SK-N-SH treated with all-trans-retinoic acid at 6 μM for 48 hours (cell line): ENCODE measurements at regions not wholly inside any gene's neighbourhood (a gene's known extent, or its start where the extent isn't known, plus 50 kb on each side); places are given as distances from the start of the nearest gene placed in this dataset.

Experiments
- ATAC-seq: fragments of 200-7000 bp; cut with Tn5 transposase; 3 replicates; pipeline ENCODE4 v1.9.1; 2020; ENCODE audit warnings: mild to moderate bottlenecking, moderate library complexity
- ARNTL ChIP-seq: fragments of 450-650 bp; formaldehyde crosslinking; IDR thresholded peaks from 2 replicates; pipeline ENCODE4 v1.5.0; 2020; ENCODE audit warnings: low read depth, mild to moderate bottlenecking, moderate library complexity, borderline replicate concordance
- CSDC2 ChIP-seq: fragments of 250-450 bp; sonication (Bioruptor Pico); IDR thresholded peaks from 2 replicates; pipeline ENCODE4 v1.5.0; 2020; ENCODE audit warnings: mild to moderate bottlenecking, moderate library complexity
- ESRRG ChIP-seq: fragments of 250-450 bp; sonication (Bioruptor Pico); IDR thresholded peaks from 2 replicates; pipeline ENCODE4 v1.6.1; 2021; ENCODE audit warnings: mild to moderate bottlenecking
- GLIS3 ChIP-seq: fragments of 250-450 bp; sonication (Bioruptor Pico); IDR thresholded peaks from 2 replicates; pipeline ENCODE4 v1.5.0; 2020; ENCODE audit warnings: mild to moderate bottlenecking, moderate library complexity
- ISL1 ChIP-seq: fragments of 250-450 bp; sonication (Bioruptor Pico); IDR thresholded peaks from 2 replicates; pipeline ENCODE4 v2.1.2; 2022; ENCODE audit warnings: mild to moderate bottlenecking, moderate library complexity
- OSR1 ChIP-seq: fragments of 250-450 bp; sonication (Bioruptor Pico); IDR thresholded peaks from 2 replicates; pipeline ENCODE4 v1.8.0; 2022; ENCODE audit warnings: moderate library complexity, mild to moderate bottlenecking, inconsistent platforms
- PPARA ChIP-seq: fragments of 250-450 bp; sonication (Bioruptor Pico); IDR thresholded peaks from 2 replicates; pipeline ENCODE4 v1.5.0; 2020; ENCODE audit warnings: mild to moderate bottlenecking, borderline replicate concordance
- RARB ChIP-seq: fragments of 250-450 bp; sonication (Bioruptor Pico); IDR thresholded peaks from 2 replicates; pipeline ENCODE4 v1.8.0; 2021; ENCODE audit warnings: mild to moderate bottlenecking, moderate library complexity
- SNAI2 ChIP-seq: fragments of 250-450 bp; sonication (Bioruptor Pico); IDR thresholded peaks from 2 replicates; pipeline ENCODE4 v1.5.0; 2020; ENCODE audit warnings: mild to moderate bottlenecking, moderate library complexity
- TCF4 ChIP-seq: fragments of 250-450 bp; sonication (Bioruptor Pico); IDR thresholded peaks from 2 replicates; pipeline ENCODE4 v1.8.0; 2021; ENCODE audit warnings: mild to moderate bottlenecking, moderate library complexity, borderline replicate concordance
- TOX ChIP-seq: fragments of 250-450 bp; sonication (Bioruptor Pico); IDR thresholded peaks from 2 replicates; pipeline ENCODE4 v1.8.0; 2021; ENCODE audit warnings: mild to moderate bottlenecking, moderate library complexity, borderline replicate concordance
- ZC3H10 ChIP-seq: fragments of 250-450 bp; sonication (Bioruptor Pico); IDR thresholded peaks from 2 replicates; pipeline ENCODE4 v1.5.1; 2021; ENCODE audit warnings: mild to moderate bottlenecking, moderate library complexity
- ZFP3 ChIP-seq: fragments of 250-450 bp; sonication (Bioruptor Pico); IDR thresholded peaks from 2 replicates; pipeline ENCODE4 v1.5.0; 2020; ENCODE audit warnings: mild to moderate bottlenecking, moderate library complexity
- ZFP30 ChIP-seq: fragments of 450-650 bp; formaldehyde crosslinking; IDR thresholded peaks from 2 replicates; pipeline ENCODE4 v1.5.0; 2022; ENCODE audit warnings: mild to moderate bottlenecking, moderate library complexity
- ZNF565 ChIP-seq: fragments of 450-650 bp; formaldehyde crosslinking; conservative IDR thresholded peaks from 2 replicates; pipeline ENCODE4 v1.5.0; 2020; ENCODE audit warnings: low read depth, mild to moderate bottlenecking, moderate library complexity
- ZNF70 ChIP-seq: fragments of 450-650 bp; formaldehyde crosslinking; IDR thresholded peaks from 2 replicates; pipeline ENCODE4 v1.5.0; 2020; ENCODE audit warnings: mild to moderate bottlenecking, moderate library complexity
- ZNF8 ChIP-seq: fragments of 450-650 bp; formaldehyde crosslinking; IDR thresholded peaks from 2 replicates; pipeline ENCODE4 v1.5.0; 2020; ENCODE audit warnings: mild to moderate bottlenecking, moderate library complexity
- TF ChIP-seq, protein P1 (sequence below): fragments of 250-450 bp; sonication (Bioruptor Pico); IDR thresholded peaks from 2 replicates; pipeline ENCODE4 v1.5.0; 2020; ENCODE audit warnings: mild to moderate bottlenecking, moderate library complexity
- TF ChIP-seq, protein P2 (sequence below): fragments of 250-450 bp; sonication (Bioruptor Pico); IDR thresholded peaks from 2 replicates; pipeline ENCODE4 v1.8.0; 2021; ENCODE audit warnings: low read depth, mild to moderate bottlenecking, moderate library complexity, borderline replicate concordance
- TF ChIP-seq, protein P3 (sequence below): fragments of 250-450 bp; sonication (Bioruptor Pico); IDR thresholded peaks from 2 replicates; pipeline ENCODE4 v1.5.1; 2021; ENCODE audit warnings: mild to moderate bottlenecking, moderate library complexity
- TF ChIP-seq, protein P4 (sequence below): fragments of 250-450 bp; sonication (Bioruptor Pico); IDR thresholded peaks from 2 replicates; pipeline ENCODE4 v1.5.1; 2020; ENCODE audit warnings: low read depth, mild to moderate bottlenecking, moderate library complexity
- TF ChIP-seq, protein P5 (sequence below): fragments of 250-450 bp; sonication (Bioruptor Pico); IDR thresholded peaks from 2 replicates; pipeline ENCODE4 v1.8.0; 2020; ENCODE audit warnings: mild to moderate bottlenecking, moderate library complexity, borderline replicate concordance

DNA sequence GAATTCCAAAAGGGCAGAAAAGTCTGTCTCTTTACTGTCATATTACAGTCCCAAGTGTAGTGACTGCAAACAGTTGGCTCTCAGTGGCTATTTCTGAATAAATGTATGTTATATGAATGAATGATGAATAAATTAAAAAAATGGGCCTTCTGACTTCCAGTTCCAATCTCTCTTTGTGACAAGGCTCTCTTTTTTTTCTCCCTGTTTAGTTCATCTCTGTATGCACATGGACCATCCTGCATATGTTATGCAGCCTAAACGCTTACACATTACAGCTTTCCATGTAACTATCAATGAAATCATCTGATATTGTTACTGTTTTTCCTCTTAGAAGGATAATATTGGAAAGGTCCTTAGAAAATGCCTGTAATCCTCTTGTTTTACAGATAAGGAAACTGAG is 363.0 kb downstream of the NUF2 start:
- no peak for ATAC-seq
- TF ChIP-seq, protein P1, sequence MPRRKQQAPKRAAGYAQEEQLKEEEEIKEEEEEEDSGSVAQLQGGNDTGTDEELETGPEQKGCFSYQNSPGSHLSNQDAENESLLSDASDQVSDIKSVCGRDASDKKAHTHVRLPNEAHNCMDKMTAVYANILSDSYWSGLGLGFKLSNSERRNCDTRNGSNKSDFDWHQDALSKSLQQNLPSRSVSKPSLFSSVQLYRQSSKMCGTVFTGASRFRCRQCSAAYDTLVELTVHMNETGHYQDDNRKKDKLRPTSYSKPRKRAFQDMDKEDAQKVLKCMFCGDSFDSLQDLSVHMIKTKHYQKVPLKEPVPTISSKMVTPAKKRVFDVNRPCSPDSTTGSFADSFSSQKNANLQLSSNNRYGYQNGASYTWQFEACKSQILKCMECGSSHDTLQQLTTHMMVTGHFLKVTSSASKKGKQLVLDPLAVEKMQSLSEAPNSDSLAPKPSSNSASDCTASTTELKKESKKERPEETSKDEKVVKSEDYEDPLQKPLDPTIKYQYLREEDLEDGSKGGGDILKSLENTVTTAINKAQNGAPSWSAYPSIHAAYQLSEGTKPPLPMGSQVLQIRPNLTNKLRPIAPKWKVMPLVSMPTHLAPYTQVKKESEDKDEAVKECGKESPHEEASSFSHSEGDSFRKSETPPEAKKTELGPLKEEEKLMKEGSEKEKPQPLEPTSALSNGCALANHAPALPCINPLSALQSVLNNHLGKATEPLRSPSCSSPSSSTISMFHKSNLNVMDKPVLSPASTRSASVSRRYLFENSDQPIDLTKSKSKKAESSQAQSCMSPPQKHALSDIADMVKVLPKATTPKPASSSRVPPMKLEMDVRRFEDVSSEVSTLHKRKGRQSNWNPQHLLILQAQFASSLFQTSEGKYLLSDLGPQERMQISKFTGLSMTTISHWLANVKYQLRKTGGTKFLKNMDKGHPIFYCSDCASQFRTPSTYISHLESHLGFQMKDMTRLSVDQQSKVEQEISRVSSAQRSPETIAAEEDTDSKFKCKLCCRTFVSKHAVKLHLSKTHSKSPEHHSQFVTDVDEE: no peak
- TF ChIP-seq SNAI2 (CRISPR knock-in tag): no peak
- no peak for TF ChIP-seq ZNF565 (CRISPR knock-in tag)
- TF ChIP-seq TCF4 (CRISPR knock-in tag): no peak
- TF ChIP-seq, protein P2, sequence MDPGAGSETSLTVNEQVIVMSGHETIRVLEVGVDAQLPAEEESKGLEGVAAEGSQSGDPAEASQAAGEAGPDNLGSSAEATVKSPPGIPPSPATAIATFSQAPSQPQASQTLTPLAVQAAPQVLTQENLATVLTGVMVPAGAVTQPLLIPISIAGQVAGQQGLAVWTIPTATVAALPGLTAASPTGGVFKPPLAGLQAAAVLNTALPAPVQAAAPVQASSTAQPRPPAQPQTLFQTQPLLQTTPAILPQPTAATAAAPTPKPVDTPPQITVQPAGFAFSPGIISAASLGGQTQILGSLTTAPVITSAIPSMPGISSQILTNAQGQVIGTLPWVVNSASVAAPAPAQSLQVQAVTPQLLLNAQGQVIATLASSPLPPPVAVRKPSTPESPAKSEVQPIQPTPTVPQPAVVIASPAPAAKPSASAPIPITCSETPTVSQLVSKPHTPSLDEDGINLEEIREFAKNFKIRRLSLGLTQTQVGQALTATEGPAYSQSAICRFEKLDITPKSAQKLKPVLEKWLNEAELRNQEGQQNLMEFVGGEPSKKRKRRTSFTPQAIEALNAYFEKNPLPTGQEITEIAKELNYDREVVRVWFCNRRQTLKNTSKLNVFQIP (CRISPR knock-in tag): no peak
- TF ChIP-seq, protein P3, sequence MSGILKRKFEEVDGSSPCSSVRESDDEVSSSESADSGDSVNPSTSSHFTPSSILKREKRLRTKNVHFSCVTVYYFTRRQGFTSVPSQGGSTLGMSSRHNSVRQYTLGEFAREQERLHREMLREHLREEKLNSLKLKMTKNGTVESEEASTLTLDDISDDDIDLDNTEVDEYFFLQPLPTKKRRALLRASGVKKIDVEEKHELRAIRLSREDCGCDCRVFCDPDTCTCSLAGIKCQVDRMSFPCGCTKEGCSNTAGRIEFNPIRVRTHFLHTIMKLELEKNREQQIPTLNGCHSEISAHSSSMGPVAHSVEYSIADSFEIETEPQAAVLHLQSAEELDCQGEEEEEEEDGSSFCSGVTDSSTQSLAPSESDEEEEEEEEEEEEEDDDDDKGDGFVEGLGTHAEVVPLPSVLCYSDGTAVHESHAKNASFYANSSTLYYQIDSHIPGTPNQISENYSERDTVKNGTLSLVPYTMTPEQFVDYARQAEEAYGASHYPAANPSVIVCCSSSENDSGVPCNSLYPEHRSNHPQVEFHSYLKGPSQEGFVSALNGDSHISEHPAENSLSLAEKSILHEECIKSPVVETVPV: no peak
- TF ChIP-seq ZC3H10 (CRISPR knock-in tag): no peak
- no peak for TF ChIP-seq CSDC2
- no peak for TF ChIP-seq PPARA
- TF ChIP-seq OSR1 (CRISPR knock-in tag): no peak
- TF ChIP-seq ESRRG (CRISPR knock-in tag): no peak
- TF ChIP-seq, protein P4, sequence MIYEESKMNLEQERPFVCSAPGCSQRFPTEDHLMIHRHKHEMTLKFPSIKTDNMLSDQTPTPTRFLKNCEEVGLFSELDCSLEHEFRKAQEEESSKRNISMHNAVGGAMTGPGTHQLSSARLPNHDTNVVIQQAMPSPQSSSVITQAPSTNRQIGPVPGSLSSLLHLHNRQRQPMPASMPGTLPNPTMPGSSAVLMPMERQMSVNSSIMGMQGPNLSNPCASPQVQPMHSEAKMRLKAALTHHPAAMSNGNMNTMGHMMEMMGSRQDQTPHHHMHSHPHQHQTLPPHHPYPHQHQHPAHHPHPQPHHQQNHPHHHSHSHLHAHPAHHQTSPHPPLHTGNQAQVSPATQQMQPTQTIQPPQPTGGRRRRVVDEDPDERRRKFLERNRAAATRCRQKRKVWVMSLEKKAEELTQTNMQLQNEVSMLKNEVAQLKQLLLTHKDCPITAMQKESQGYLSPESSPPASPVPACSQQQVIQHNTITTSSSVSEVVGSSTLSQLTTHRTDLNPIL (CRISPR knock-in tag): no peak
- TF ChIP-seq ZNF8 (CRISPR knock-in tag): no peak
- TF ChIP-seq RARB: no peak

DNA sequence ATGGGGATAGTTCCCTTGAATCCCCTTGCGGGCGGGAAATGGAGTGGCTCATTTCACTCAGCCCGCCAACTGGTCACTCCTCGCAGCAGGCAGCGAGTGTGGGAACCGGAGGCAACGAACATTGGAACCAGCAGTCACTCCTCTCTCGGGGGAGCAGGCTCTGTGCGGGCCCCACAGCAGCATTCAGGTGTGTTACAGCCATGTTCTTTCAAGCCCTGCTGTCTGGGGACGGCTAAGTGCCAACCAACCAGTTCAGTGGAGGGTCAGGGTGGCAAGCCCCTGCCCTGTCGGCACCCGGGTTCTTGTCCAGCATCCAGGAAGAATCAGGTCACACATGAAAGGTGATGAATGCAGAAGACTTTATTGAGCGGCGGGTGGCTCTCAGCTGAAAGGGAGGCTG is 370.5 kb downstream of the NUF2 start:
- TF ChIP-seq TOX (CRISPR knock-in tag) (no peak), ZFP30 (CRISPR knock-in tag) (no peak), TCF4 (CRISPR knock-in tag) (no peak), PPARA (no peak), ZNF565 (CRISPR knock-in tag) (no peak), ISL1 (CRISPR knock-in tag) (no peak), OSR1 (CRISPR knock-in tag) (no peak), GLIS3 (no peak), ZC3H10 (CRISPR knock-in tag) (no peak), CSDC2 (no peak), ZNF70 (no peak), ESRRG (CRISPR knock-in tag) (no peak), ZFP3 (CRISPR knock-in tag) (no peak), ARNTL (no peak), SNAI2 (CRISPR knock-in tag) (no peak)
- TF ChIP-seq, protein P4 (CRISPR knock-in tag): no peak
- TF ChIP-seq, protein P1: no peak
- TF ChIP-seq, protein P2 (CRISPR knock-in tag): no peak
- TF ChIP-seq, protein P3: no peak
- TF ChIP-seq, protein P5, sequence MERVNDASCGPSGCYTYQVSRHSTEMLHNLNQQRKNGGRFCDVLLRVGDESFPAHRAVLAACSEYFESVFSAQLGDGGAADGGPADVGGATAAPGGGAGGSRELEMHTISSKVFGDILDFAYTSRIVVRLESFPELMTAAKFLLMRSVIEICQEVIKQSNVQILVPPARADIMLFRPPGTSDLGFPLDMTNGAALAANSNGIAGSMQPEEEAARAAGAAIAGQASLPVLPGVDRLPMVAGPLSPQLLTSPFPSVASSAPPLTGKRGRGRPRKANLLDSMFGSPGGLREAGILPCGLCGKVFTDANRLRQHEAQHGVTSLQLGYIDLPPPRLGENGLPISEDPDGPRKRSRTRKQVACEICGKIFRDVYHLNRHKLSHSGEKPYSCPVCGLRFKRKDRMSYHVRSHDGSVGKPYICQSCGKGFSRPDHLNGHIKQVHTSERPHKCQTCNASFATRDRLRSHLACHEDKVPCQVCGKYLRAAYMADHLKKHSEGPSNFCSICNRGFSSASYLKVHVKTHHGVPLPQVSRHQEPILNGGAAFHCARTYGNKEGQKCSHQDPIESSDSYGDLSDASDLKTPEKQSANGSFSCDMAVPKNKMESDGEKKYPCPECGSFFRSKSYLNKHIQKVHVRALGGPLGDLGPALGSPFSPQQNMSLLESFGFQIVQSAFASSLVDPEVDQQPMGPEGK (CRISPR knock-in tag): no peak
- ATAC-seq: no peak
